Uterus (tissue), 2 donors: ENCODE measurements at regions not wholly inside any gene's neighbourhood (a gene's known extent, or its start where the extent isn't known, plus 50 kb on each side); places are given as distances from the start of the nearest gene placed in this dataset.

Experiments
- CTCF ChIP-seq, 4 experiments: fragments of 200-600 bp in 2 of 4; fragments of 450-650 bp in 2 of 4; sonication (generic) in 2 of 4; IDR thresholded peaks; one replicate each; pipeline ENCODE4 v1.5.1; 2016 to 2019; ENCODE audit warnings: antibody characterized with exemption in 4 of 4, mild to moderate bottlenecking in 2 of 4, moderate library complexity in 1 of 4
- POLR2A ChIP-seq, 2 donors: fragments of 450-650 bp; IDR thresholded peaks; one replicate each; pipeline ENCODE4 v1.6.1; 2016; ENCODE audit warnings: antibody characterized with exemption in 2 of 2, mild to moderate bottlenecking in 1 of 2, moderate library complexity in 1 of 2

- TF ChIP-seq CTCF (IDR thresholded peaks at IDR 0.05) (no peak), POLR2A (IDR thresholded peaks at IDR 0.05) (no peak)
Measured at GRCh38 chr16:86126891-86127290, 227.9 kb downstream of the IRF8 start.
